Gastroesophageal sphincter (tissue), 4 donors: ENCODE measurements at regions not wholly inside any gene's neighbourhood (a gene's known extent, or its start where the extent isn't known, plus 50 kb on each side); places are given as distances from the start of the nearest gene placed in this dataset.

ENCODE experiments used
- ATAC-seq: fragments of 150-250 bp; one replicate; pipeline ENCODE4 v1.9.1; 2016; ENCODE audit warnings: mild to moderate bottlenecking, moderate library complexity
- H3K27ac ChIP-seq, 4 donors: fragments of 200-600 bp; sonication (generic) in 3 of 4; 1 replicate in 3 of 4; 2 replicates in 1 of 4; pipeline ENCODE4 v1.5.1; 2016 to 2019
- H3K27me3 ChIP-seq: fragments of 200-600 bp; sonication (generic); one replicate; pipeline ENCODE4 v1.5.1; 2019
- H3K36me3 ChIP-seq, 2 donors: fragments of 200-600 bp; sonication (generic); one replicate each; pipeline ENCODE4 v1.5.1; 2019; ENCODE audit warnings: control low read depth in 1 of 2
- H3K4me1 ChIP-seq, 3 donors: fragments of 200-600 bp; sonication (generic); 1 replicate in 2 of 3; 2 replicates in 1 of 3; pipeline ENCODE4 v1.5.1; 2016 to 2019; ENCODE audit warnings: control low read depth in 2 of 3
- H3K4me3 ChIP-seq, 2 donors: fragments of 200-600 bp; sonication (generic); one replicate each; pipeline ENCODE4 v1.5.1; 2019; ENCODE audit warnings: mild to moderate bottlenecking in 1 of 2, moderate library complexity in 1 of 2
- H3K9me3 ChIP-seq, 3 donors: fragments of 200-600 bp; sonication (generic); one replicate each; pipeline ENCODE4 v1.5.1; 2017 to 2019; ENCODE audit warnings: control low read depth in 2 of 3
- EP300 ChIP-seq: sonication (generic); formaldehyde crosslinking; IDR thresholded peaks from one replicate; pipeline ENCODE4 v1.6.1; 2017; ENCODE audit warnings: antibody characterized with exemption, mild to moderate bottlenecking
- POLR2A ChIP-seq, 2 donors: fragments of 450-650 bp; IDR thresholded peaks; one replicate each; pipeline ENCODE4 v1.6.1; 2017; ENCODE audit warnings: antibody characterized with exemption in 2 of 2, mild to moderate bottlenecking in 2 of 2, moderate library complexity in 1 of 2
- POLR2AphosphoS5 ChIP-seq: sonication (generic); formaldehyde crosslinking; IDR thresholded peaks from one replicate; pipeline ENCODE4 v1.6.1; 2017; ENCODE audit warnings: antibody characterized with exemption
- WGBS, 2 donors: methylation state at CpG; one replicate each; pipeline ENCODE4 v1.1.5; 2018; ENCODE audit warnings: low coverage in 1 of 2; 5-methylcytosine and 5-hydroxymethylcytosine counted together
- TF ChIP-seq, protein P1 (sequence below), 4 experiments: fragments of 200-600 bp in 2 of 4; fragments of 450-650 bp in 2 of 4; sonication (generic) in 1 of 4; IDR thresholded peaks; one replicate each; pipeline ENCODE4 v1.5.1; 2017 to 2019; ENCODE audit warnings: antibody characterized with exemption in 4 of 4, mild to moderate bottlenecking in 2 of 4, moderate library complexity in 2 of 4

DNA sequence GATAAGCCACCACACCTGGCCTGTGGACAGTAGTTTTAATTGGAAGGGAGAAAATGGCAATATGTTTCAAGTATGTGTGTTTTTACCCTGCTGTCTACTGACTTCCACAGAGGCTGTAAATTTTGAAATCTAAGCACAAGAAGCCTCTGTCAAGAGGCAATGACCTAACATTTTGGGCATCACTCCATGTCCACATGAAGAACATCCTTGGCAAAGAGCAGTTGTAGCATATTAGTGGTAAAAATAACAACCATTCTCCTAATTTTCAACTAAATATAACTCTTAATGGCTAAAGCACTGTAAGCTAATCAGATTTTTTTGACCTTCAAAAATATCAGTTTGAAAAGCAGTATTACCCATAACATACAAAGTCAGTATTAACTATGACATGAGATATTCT lies 100.3 kb upstream of the APC start:
- Histone ChIP-seq H3K36me3 (no peaks in the 10 kb centered on the region), H3K4me3 (no peak overlapping the region), H3K4me1 (peaks cover 0 to 21% (median 9%) of the 10 kb centered on the region in 3 donors), H3K27ac (no peak overlapping the region), H3K27me3 (no peaks in the 10 kb centered on the region), H3K9me3 (no peaks in the 10 kb centered on the region)
- ATAC-seq: no peak
- TF ChIP-seq EP300 (no peak), POLR2A (IDR thresholded peaks at IDR 0.05) (no peak)
- TF ChIP-seq, protein P1, sequence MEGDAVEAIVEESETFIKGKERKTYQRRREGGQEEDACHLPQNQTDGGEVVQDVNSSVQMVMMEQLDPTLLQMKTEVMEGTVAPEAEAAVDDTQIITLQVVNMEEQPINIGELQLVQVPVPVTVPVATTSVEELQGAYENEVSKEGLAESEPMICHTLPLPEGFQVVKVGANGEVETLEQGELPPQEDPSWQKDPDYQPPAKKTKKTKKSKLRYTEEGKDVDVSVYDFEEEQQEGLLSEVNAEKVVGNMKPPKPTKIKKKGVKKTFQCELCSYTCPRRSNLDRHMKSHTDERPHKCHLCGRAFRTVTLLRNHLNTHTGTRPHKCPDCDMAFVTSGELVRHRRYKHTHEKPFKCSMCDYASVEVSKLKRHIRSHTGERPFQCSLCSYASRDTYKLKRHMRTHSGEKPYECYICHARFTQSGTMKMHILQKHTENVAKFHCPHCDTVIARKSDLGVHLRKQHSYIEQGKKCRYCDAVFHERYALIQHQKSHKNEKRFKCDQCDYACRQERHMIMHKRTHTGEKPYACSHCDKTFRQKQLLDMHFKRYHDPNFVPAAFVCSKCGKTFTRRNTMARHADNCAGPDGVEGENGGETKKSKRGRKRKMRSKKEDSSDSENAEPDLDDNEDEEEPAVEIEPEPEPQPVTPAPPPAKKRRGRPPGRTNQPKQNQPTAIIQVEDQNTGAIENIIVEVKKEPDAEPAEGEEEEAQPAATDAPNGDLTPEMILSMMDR (IDR thresholded peaks at IDR 0.05): no peak

DNA sequence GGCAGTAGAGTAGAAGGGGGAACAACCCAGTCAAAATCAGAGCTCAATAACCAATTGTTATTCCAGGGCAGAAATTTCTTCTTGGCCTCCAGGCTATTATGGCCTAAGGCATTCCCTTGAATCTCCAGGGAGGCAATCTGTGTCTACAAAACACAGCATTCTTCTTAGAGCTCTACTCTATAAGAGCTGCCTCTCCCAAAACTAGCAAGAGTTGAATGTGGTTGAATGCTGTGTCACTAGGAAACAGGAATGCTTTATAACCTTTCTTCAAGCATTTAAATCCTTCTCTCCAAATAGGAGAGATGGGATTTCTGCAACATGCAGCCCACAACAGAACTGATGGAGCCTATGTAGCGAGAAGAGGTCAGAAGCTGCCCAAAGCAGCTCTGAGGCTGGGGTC lies 97.1 kb upstream of the APC start:
- no peak for ATAC-seq
- WGBS, 2 donors: 86% methylated on average over 1 of the region's 1 CpG; no CpG with 5 or more reads in 1 of the 2 donors
- no peak overlapping the region for H3K4me3 ChIP-seq

DNA sequence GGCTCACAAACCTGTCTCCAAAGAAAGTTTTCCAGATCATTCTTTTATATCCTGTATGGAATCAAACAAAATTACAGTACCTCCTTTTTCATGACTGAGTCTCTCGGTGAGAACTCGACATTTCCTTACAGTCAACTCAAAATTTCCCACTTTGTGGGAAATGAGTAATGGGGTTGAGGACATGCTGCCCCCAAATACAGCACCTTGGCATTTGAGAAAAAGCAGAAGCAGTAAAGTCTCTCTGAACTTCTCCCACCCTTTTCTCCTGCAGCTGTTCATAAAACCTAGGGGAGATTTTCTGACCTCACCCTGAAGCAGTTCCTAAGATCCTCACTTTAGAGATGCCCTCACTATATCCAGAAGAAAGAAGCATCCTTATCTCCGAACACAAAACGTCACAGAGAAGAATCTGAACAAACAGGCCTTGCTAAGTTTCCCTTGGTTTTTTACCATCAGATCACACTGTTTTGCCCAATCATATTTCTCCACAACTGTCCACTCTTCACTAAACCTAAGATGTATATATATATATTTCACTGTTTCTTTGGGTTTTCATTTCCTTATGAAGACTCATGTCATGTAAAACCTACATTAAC lies 96.1 kb upstream of the APC start:
- no peaks in the 10 kb centered on the region for H3K36me3 ChIP-seq
- 92 to 98% methylated on average over 4 of the region's 4 CpGs for WGBS, 2 donors
- no peak for ATAC-seq
- no peaks in the 10 kb centered on the region for H3K9me3 ChIP-seq
- no peak overlapping the region for H3K27ac ChIP-seq
- peaks cover 0 to 16% (median 7%) of the 10 kb centered on the region in 3 donors for H3K4me1 ChIP-seq
- no peak overlapping the region for H3K4me3 ChIP-seq
- no peaks in the 10 kb centered on the region for H3K27me3 ChIP-seq
- TF ChIP-seq, protein P1 (IDR thresholded peaks at IDR 0.05): no peak
- no peak for TF ChIP-seq EP300
- no peak for TF ChIP-seq POLR2A (IDR thresholded peaks at IDR 0.05)

More for the DNA sequence above, 97.1 kb upstream of the APC start:
- Histone ChIP-seq H3K9me3 (no peaks in the 10 kb centered on the region), H3K27me3 (no peaks in the 10 kb centered on the region), H3K4me1 (peaks cover 0 to 21% (median 9%) of the 10 kb centered on the region in 3 donors), H3K36me3 (no peaks in the 10 kb centered on the region), H3K27ac (no peak overlapping the region)
- TF ChIP-seq EP300 (no peak), POLR2AphosphoS5 (no peak), POLR2A (IDR thresholded peaks at IDR 0.05) (no peak)
- TF ChIP-seq, protein P1 (IDR thresholded peaks at IDR 0.05): no peak

DNA sequence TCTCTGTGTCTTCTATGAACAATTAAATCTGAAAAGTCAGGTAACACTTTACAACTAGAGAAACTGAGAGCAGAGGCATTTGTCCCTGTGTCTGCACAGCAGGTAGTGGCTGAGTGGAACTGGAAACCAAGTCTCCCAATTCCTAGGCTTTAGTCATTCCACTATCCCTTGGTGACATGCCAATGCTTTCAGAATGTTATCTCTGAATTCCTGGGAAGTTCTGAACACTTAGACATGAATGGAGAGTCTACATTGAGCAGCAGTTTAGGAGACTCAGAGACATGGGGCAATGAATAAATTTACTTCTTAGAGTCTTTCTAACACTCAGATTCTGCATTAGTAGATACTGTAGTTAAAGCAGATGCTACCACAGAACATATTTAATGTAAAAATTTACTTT lies 94.8 kb upstream of the APC start:
- H3K27me3 ChIP-seq: no peaks in the 10 kb centered on the region
- H3K36me3 ChIP-seq: no peaks in the 10 kb centered on the region
- TF ChIP-seq, protein P1 (IDR thresholded peaks at IDR 0.05): no peak
- no peak for TF ChIP-seq POLR2AphosphoS5
- TF ChIP-seq POLR2A (IDR thresholded peaks at IDR 0.05): no peak
- no peak for TF ChIP-seq EP300
- no peaks in the 10 kb centered on the region for H3K9me3 ChIP-seq
- ATAC-seq: no peak
- no peak overlapping the region for H3K27ac ChIP-seq
- no peak overlapping the region for H3K4me3 ChIP-seq
- peaks cover 0 to 3% (median 0%) of the 10 kb centered on the region in 3 donors for H3K4me1 ChIP-seq

DNA sequence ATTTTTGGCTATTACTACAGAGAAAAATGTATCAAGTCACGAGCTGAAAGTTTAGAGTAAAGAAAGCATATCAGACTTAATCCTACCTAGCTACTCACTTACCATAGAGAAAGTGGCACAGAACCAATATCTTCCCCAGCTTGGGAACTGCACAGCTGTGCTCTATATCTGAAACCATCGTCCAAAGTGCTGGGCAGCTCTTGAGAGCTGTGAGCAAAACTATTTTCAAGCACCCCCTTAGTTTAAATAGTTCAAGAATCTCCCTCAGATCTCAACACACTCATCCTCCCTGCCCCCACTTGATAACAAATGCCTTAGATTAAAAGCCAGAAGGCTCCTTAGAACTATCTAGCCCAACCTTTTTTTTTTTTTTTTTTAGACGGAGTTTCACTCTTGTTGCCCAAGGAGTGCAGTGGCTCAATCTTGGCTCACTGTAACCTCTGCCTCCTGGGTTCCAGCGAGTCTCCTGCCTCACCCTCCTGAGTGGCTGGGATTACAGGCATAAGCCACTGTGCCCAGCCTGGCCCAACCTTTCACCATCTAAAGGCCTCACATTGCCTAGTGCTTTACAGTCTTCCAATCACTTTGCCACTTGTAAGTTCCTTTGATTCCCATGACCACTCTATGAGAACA lies 94.2 kb upstream of the APC start:
- TF ChIP-seq POLR2A (IDR thresholded peaks at IDR 0.05): no peak
- no peak for TF ChIP-seq POLR2AphosphoS5
- TF ChIP-seq, protein P1 (IDR thresholded peaks at IDR 0.05): no peak
- TF ChIP-seq EP300: no peak
- H3K27me3 ChIP-seq: no peaks in the 10 kb centered on the region
- H3K9me3 ChIP-seq: no peaks in the 10 kb centered on the region
- H3K4me1 ChIP-seq: no peaks in the 10 kb centered on the region
- no peaks in the 10 kb centered on the region for H3K36me3 ChIP-seq
- no peak for ATAC-seq
- H3K4me3 ChIP-seq: no peak overlapping the region
- WGBS, 2 donors: 44 to 47% methylated on average over 3 to 4 of the region's 4 CpGs
- no peak overlapping the region for H3K27ac ChIP-seq
